NCI-H1436 treated with DMSO at 0.1 percent for 48 hours (cell line): ENCODE measurements at regions not wholly inside any gene's neighbourhood (a gene's known extent, or its start where the extent isn't known, plus 50 kb on each side); places are given as distances from the start of the nearest gene placed in this dataset.

Source experiments
- DNase-seq: peaks from one replicate; lab custom pipeline; 2025; lab: John Stamatoyannopoulos, UW

DNA sequence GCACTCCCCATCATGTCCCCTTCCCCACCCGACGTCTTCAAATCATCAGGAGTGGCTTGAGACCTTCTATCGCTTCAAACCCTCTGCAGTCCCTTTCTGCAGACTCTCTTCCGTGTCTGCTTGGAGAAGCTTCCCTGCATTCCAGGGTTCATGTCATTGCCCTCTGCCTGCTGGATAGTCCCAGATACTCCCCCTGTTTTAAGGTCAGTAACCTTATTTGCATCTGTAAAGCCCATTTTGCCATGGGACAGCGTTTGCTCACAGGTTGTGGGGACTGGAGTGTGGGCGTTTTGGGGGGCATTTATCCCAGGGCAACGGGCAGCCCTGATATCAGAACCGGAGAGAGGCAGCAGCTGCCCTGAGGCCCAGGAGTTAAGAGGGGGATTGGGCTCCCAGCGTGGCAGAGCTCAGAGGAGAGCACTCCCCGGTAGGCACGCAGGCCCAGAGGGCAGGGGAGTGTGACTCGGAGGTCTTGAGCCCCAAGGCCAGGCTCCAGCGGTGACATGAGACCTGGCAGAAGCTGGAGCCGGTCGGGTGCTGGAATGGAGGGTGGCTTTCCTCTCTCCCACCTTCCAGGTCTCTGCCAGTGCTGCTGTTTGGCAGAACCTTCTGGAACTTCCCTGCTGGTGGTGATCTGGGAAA lies 73.8 kb downstream of the RTP5 start:
- DNase-seq, result no peak

DNA sequence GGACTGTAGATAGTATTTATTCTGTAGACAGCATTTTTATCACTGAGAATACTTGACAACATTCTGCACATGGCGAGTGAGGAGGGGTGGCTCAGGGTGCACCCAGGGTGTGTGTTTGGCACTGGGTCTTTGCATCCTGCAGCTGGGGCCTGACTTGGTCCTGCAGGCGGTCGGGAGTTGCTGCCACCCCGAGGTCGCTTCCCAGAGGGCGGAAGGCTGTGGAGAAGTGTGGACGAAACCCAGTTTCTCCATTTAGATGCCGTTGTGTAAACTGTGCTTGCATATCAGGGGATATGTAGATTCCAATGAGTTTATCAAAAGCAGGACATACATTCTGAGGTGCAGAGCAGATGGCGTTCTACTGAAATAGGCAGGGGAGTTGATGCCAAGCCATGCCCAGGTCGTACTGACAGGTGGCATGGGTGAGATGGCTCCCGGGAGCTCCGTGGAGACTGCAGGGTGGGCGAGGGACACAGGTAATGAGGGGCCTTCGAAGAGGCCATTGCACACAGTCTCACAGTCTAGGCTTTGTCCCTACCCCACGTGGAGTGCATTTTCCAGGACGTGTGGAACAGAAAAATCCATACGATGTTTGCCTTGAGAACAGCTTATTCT lies 74.5 kb downstream of the RTP5 start:
- DNase-seq, result no peak

DNA sequence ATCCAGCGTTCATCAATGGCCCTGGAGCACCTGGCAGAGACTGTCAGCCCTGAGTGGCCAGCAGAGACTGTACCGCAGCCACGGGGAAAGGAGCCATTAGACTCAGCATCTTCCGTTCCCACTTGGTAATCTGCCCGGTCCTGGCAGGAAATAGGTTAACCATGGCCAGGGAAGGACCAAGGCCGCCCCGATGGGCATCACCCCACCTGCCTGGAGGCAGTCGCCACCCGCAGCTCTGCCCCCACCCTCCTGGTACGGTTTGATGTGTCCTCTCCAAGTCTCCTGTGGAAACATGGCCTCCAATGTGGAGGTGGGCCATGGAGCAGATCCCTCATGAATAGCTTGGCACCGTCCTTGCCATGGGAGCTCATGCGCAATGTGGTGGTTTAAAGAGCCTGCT lies 75.3 kb downstream of the RTP5 start:
- no peak for DNase-seq

DNA sequence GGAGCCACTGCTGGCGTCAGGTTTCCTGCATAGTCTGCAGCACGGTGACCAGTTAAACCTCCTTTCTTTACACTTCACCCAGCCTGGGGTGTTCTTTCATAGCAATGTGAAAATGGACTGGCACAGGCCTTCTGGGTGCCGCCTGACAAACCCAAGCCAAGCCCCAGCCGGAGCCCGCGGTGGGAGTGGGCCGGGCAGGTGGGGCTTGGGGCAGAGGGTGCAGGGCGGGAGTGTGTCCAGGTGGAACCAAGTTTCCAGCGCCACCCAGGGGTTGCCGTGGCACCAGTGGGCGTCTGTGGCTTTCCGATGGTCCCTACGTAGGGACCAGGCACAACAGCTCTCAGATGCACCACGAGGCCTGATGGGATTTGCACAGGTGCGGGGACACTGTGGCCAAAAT lies 75.8 kb downstream of the RTP5 start:
- no peak for DNase-seq

DNA sequence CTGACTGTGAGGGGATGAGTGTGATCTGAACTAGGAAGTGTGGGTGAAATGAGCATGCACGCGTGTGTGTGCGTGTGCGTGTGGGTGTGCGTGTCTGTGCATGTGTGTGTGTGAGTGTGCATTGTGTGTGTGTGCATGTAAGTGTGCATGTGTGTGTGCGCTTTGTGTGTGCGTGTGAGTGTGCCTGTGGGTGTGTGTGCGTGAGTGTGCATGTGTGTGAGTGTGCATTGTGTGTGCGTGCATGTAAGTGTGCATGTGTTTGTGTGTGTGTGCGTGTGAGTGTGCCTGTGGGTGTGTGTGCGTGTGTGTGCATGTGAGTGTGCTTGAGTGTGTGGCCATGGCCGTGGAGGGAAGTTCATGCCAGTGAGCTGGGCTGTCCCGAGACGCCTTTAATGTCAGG lies 76.3 kb downstream of the RTP5 start:
- no peak for DNase-seq

DNA sequence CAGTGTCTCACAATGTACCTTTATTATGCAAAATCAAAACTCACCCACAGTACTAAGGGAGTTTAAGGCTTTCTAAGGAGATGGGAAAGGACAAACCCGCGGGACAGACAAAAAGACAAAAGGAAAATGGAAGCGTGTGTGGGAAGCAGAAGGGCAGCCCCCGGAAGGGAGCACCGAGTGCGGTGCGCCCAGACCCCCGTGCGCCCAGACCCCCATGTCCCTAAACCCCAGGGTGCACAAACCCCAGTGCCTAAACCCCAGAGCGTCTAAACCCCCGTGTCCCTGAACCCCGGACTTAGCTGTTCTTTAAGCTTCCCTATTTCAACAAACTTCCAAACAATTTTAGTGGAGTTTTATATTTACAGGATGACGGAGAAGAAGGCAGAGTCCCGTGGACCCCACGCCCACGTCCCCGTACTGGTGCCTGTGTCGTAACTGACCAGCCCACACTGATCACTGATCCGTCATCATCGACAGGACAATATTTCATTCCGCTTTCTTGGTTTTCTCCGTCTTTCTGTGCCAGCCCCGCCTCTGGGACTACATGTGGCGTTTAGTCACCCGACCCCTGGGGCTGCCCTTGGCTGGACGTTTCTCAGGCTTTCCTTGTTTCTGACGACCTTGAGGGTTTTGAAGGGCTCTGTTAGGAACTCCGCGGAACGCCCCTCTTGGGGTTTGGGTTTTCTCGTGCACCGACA lies 76.9 kb downstream of the RTP5 start:
- no peak for DNase-seq

DNA sequence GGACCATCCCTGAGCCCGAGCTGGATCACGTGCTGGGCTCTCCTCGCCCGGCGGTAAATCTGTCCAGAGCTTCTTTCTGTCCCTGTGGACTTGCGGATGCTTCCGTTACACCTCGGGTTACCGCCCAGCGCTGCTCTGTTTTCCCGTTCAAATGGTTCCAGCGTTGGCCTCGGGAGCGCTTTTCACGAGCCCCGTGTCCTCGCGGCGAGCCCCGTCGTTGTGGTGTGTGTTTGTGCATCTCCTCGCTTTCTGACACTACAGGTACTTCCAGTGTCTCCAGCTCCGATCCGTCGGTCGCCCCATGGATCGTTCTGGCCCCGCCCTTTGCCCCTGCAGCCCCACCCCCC lies 77.4 kb downstream of the RTP5 start:
- DNase-seq, result no peak

DNA sequence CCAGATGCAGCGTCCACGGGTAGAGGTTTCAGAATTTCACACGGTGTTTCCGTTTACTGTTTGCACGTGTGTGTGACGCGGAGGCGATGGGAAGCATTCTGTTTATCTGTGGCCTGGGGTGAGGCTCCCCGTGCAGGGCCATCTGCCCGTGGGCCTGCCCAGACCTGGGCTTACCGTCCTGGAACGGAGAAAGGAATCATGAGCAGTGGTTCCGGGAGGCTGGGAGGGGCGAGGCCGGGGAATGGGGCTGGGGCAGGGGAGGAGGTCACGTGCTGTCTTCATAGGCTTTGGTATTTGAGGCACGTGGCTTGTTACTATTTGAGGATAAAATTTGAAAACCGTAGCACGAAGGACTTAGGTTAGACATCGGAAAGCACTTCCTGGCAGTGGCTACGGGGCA lies 77.9 kb downstream of the RTP5 start:
- DNase-seq, result no peak

DNA sequence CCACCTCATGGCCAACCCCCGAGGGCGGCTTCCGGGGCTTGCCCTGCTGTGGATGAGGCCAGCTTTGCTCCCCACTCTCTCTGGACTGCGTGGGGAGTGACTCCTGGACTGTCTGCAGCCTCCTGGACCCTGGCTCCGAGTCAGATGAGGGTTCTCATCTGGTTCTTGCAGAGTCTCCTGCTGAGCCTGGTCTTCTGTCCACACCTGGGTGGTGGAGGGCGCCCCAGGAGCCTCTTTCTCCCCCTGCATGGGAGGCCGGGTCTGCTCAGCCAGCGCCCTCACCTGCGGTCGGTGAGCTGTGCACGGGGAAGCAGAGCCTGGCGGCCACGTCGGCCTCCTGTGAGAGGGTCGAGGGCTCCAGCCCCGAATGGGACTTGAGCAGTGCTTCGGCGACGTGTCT lies 78.3 kb downstream of the RTP5 start:
- DNase-seq, result no peak

DNA sequence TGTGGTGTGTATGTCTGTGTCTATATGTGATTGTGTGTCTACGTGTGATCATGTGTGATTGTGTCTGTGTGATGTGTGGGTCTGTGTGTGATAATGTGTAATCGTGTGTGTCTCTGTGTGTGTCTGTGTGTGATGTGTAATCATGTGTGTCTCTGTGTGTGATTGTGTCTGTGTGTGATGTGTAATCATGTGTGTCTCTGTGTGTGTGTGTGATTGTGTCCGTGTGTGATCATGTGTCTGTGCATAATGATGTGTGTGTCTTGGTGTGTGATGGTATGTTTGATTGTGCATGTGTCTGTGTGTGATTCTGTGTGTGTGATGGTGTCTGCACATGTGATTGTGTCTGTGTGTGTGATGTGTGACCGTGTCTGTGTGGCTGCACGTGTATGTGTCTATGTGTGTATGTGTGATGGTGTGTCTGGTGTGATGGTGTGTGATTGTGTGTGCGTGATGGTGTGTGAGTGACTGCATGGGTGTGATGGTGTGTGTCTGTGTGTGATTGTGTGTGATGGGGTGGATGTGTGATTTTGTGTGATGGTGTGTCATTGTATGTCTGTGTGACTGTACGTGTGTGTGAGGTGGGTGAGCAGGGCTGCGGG lies 78.9 kb downstream of the RTP5 start:
- DNase-seq, result no peak

DNA sequence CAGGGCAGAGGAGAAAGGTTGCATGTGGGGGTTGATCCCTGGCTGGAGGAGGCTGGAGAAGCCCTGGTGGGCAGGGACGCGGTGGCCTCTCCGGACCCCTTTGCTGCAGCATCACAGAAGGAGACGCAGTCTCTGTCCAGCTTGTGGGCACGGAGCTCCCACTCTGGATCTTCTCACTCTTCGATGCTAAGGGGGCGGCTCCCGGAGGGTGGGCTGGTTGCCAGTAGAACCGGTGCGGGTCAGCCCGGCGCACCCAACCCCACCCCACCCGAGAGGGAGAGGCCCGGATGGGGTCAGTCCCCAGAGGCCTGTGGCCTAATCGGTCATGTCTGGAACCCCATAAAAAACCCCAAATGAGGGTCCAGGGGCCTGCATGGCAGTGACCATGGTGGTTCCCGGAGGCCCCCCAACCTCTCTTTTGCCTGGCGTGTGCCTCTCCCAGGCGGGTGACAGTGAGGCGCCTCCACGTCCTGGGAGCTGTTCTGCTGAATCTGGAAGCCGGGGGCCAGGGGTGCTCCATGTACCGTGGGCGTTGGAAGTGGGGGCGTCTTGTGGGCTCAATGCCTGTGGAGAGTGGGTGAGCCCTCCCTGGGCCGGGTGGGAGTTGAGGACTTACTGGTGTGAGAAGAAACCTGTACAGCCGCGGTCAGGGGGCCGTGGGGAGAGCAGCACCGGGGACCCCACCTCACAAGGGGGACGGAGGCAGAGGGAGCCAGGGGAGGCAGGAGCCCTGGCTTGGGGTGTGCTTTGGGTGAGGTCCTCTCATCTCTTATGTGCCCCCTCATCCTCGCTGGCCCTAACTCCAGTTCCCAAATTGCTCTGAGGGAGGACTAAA lies 79.6 kb downstream of the RTP5 start:
- DNase-seq, result no peak

DNA sequence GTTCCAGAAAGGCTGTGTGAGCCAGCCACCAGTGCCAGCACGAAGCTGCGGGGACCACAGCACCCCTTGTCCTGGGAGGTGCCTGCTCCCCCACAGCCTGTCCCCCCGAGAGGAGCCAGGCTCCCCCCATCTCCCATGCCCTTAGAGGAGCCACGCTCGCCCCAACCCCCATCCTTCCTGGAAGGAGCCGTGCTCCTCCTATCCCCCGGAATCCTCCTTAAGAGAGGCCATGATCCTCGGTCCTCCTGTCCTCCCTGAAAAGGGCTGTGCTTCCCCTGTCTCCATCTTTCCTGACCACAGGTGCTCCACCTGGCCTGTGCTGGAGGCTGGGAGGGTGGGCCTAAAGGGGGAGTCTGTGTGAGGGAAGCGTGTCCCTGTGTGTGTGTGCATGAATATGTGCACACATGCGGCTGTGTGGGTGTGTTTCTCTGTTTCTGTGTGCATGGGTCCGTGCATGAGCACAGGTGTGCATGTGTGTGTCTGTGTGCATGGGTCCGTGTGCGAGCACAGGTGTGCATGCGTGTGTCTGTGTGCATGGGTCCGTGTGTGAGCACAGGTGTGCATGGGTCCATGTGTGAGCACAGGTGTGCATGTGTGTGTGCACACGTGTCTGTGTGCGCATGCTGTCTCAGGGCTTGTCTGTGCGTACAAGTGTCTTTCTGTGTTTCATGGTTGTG lies 80.3 kb downstream of the RTP5 start:
- DNase-seq, result no peak

DNA sequence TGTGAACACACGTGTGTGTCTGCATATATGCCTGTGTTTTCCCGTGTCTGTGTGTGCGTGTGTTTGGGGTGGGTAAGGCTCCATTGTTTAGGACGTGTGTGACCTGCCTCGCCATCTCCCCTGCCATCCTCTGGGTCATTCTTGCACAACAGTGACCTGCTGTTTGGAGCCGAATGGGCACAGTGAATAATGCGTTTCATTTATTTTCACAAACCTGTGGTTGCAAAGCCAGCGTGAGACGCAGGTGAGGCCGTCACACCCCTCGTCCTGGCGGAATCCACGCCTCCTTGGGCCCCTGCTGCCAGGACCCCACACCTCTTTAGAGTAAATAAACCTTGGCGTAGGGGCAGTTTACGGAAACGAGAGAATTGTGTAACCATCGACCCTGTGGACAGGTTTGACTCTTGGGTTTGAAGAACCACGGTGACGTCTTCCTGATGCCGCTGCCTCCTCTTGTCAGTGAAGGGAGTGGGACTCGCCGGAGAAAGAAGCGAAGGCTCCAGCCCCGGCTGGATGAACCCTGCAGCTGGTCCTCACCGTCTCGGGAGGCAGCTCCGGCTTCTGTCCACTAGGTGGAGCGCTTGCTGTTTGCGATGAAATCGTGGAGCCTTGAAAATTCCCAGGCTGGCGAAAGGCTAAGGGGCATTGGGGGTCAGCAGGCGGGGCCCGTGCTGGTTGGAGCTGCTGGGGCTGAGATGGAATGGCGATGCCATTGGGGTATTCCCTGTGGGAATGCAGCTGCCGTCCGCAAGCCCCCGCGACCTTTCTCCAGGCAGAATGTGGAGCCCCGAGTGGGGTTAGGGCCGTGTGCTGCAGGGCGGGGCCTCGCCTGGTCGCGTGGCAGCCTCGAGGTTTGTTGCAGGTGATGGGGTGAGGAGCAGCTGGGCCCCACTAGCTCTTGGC lies 81.1 kb downstream of the RTP5 start:
- no peak for DNase-seq

DNA sequence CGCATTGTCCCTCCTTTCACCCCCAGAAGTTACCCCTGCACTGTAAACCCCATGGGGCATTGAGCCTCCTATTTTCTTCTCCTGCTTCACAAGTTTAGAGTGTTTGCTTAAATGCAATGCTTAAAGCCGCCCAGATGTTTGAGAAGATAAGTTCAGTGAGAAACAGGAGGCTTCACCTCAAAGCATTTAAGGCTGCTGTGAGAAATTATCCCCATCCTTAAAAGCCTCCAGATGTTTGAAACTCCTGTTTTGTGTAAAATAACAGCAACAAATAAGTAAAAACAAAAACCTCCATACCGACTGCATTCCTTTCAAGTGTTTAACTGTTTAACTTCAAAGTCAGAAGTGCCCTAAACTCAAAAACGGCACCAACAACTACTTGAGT lies 81.8 kb downstream of the RTP5 start:
- no peak for DNase-seq

DNA sequence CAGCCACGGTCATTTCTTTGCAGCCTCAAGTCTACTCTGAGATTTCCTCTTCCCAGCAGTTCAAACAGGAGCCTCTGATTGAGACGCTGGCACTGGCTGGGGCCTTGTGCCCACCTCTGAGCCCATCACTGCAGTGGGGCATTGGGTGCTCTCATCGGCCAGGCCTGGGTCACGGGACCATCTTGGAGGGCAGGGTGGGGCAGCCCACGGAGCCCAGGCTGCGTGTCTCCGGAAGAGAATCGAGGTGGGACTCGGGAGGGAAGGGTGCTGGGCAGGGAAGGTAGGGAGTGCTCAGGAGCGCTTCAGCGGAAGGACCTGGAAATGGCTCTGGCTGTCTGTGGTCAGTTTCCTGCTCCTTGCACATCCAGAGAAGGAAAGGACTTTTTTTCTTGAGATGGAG lies 82.4 kb downstream of the RTP5 start:
- DNase-seq, result no peak

DNA sequence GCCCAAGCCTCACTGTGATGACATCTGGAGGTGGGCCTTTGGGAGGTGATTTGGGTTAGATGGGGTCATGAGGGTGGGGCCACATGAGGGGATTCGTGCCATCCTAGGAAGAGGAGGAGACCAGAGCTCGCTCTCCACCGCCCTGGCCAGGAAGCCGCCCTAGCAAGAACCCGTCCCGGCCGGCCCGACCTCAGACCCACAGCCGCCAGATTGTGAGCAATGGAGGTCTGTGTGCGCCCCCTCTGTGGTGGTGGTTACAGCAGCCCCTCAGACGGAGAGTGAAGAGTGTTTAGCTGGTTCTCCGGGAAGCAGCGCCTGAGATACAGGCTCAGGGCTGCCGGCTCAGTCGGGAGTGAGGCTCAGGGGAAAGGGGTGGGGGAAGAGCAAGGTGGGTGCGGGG lies 83.3 kb downstream of the RTP5 start:
- DNase-seq, result no peak

DNA sequence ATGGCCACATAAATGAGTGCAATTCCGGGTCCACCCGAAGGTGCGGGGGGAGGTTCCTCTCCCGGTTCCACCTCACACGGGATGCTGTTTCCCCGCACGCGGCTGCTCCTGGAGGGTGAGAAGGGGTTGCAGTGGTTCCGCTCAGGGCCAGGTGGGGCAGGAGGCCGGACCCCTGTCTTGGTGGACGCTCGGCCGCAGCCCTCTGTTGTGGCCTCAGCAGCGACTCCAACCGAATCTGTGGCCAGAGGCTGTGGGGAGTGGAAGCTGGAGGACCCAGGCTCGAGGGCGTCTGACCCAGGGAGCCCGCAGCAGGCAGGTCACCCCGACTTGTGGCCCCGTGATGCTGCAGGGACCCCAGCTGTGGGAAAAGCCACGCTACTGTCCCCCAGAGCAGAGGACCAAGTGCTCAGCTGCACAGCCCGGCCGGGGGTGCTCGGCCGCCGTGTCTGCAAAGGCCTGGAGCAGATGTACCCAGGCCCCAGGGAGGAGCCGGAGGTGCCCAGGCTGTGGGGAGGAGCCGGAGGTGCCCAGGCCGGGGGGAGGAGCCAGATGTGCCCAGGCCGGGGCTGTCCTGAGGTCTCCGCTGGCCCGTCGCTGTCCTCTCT lies 83.9 kb downstream of the RTP5 start:
- no peak for DNase-seq

DNA sequence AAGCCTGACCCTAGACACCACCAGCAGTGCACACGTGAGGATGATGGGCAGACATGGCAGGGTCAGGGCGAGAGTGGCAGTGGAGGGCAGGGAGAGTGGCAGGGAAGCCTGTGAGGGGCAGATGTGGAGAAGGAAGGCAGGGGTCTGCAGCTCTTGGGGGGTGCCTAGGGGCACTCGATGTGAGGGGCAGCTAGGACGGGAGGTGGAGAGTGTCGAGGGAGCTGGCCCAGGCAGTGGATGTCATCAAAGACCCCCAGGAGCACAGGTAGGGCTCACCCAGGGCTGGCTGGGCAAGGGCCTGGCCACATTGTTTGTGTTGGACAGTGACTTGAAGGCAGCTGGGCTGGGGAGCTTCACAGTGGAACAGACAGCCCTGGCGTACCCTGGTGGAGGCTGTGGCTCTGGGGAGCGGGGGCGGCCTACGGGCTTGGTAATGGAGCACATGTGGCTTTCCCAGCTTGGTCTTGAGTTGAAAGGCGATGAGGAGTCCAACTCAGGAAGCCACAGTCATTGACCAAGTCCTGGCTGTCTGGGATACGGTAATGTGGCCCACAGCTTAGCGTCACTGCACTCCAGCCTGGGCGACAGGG lies 87.1 kb downstream of the RTP5 start:
- DNase-seq, result no peak

DNA sequence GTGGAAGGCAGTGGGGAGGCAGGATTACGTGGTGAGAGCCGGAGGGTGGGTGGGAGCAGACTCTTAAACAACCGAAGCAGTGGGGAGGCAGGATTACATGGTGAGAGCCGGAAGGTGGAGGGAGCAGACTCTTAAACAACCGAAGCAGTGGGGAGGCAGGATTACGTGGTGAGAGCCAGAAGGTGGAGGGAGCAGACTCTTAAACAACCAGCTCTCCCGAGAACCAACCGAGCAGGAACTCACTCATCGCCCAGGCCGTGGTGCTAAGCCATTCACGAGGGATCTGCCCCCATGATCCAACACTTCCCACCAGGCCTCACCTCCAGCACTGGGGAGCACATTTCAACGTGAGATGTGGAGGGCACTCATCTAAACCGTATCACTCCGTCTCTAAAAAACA lies 87.7 kb downstream of the RTP5 start:
- DNase-seq, result no peak
